Stromal cell of bone marrow (primary cell): ENCODE measurements at regions not wholly inside any gene's neighbourhood (a gene's known extent, or its start where the extent isn't known, plus 50 kb on each side); places are given as distances from the start of the nearest gene placed in this dataset.

ENCODE experiments used
- DNase-seq: peaks from one replicate; pipeline ENCODE4 v3.0.0-alpha.2; 2012; ENCODE audit warnings: low read depth

- DNase-seq = no peak
These were observed 118.8 kb upstream of the PIEZO2 start for GRCh38 chr18:11268153-11268552.

GRCh38 chr18:11266781-11267480, 117.6 kb upstream of the PIEZO2 start:
- no peak for DNase-seq

GRCh38 chr18:11261486-11261885, 112.1 kb upstream of the PIEZO2 start:
- DNase-seq = no peak

- DNase-seq = no peak
These were observed 111.6 kb upstream of the PIEZO2 start for GRCh38 chr18:11260961-11261461.

GRCh38 chr18:11259469-11260150, 110.2 kb upstream of the PIEZO2 start:
- no peak for DNase-seq

GRCh38 chr18:11258039-11258610, 108.8 kb upstream of the PIEZO2 start:
- no peak for DNase-seq

GRCh38 chr18:11256251-11256650, 106.9 kb upstream of the PIEZO2 start:
- no peak for DNase-seq

- peak; percentile 32 for DNase-seq
These were observed 102.5 kb upstream of the PIEZO2 start for GRCh38 chr18:11251891-11252270.

GRCh38 chr18:11251229-11251890, 102.0 kb upstream of the PIEZO2 start:
- peak; percentile 80 for DNase-seq

- no peak for DNase-seq
These were observed 100.0 kb upstream of the PIEZO2 start for GRCh38 chr18:11249391-11249790.

GRCh38 chr18:11247381-11247970, 98.1 kb upstream of the PIEZO2 start:
- DNase-seq = no peak

GRCh38 chr18:11246495-11247300, 97.3 kb upstream of the PIEZO2 start:
- DNase-seq = peak; percentile 65

- DNase-seq = peak; percentile 60
These were observed 96.5 kb upstream of the PIEZO2 start for GRCh38 chr18:11245879-11246278.

GRCh38 chr18:11237484-11237883, 88.1 kb upstream of the PIEZO2 start:
- DNase-seq = no peak

GRCh38 chr18:11237066-11237465, 87.7 kb upstream of the PIEZO2 start:
- no peak for DNase-seq

GRCh38 chr18:11224153-11224552, 74.8 kb upstream of the PIEZO2 start:
- DNase-seq = no peak

- no peak for DNase-seq
These were observed 70.2 kb upstream of the PIEZO2 start for GRCh38 chr18:11219571-11219970.

GRCh38 chr18:11215216-11215615, 65.8 kb upstream of the PIEZO2 start:
- DNase-seq = no peak

GRCh38 chr18:11204020-11204419, 54.7 kb upstream of the PIEZO2 start:
- no peak for DNase-seq

GRCh38 chr18:11199477-11199876, 50.1 kb upstream of the PIEZO2 start:
- no peak for DNase-seq
